ENCODE measurements at regions not wholly inside any gene's neighbourhood (a gene's known extent, or its start where the extent isn't known, plus 50 kb on each side); places are given as distances from the start of the nearest gene placed in this dataset.

GRCh38 chr1:218494449-218494852 is 149.3 kb downstream of the TGFB2 start:
- H3K4me1 ChIP-seq (ENCODE audit: control insufficient read depth in 3 of 3, insufficient read depth in 3 of 3, low read length in 3 of 3): peaks cover 5 to 7% (median 7%) of the 10 kb centered on the region in 3 donors
- no peak overlapping the region for H3K27ac ChIP-seq (ENCODE audit: low read depth, low read length)
- no peak overlapping the region for H3K4me3 ChIP-seq (ENCODE audit: low read length in 3 of 3)
- H3K9ac ChIP-seq (ENCODE audit: low read depth in 1 of 3, low read length in 3 of 3): no peak overlapping the region
- H3K27me3 ChIP-seq (ENCODE audit: control insufficient read depth in 3 of 3, insufficient read depth in 3 of 3, low read length in 3 of 3): no peaks in the 10 kb centered on the region
- no peaks in the 10 kb centered on the region for H3K36me3 ChIP-seq (ENCODE audit: control insufficient read depth in 3 of 3, insufficient read depth in 3 of 3, low read length in 3 of 3)
- no peaks in the 10 kb centered on the region for H3K9me3 ChIP-seq (ENCODE audit: control insufficient read depth in 3 of 3, low read length in 3 of 3)

- H3K9ac ChIP-seq (ENCODE audit: low read depth in 1 of 3, low read length in 3 of 3): no peak overlapping the region
- no peak overlapping the region for H3K27ac ChIP-seq (ENCODE audit: low read depth, low read length)
- H3K27me3 ChIP-seq (ENCODE audit: control insufficient read depth in 3 of 3, insufficient read depth in 3 of 3, low read length in 3 of 3): no peaks in the 10 kb centered on the region
- H3K4me3 ChIP-seq (ENCODE audit: low read length in 3 of 3): no peak overlapping the region
- peaks cover 6 to 9% (median 8%) of the 10 kb centered on the region in 3 donors for H3K4me1 ChIP-seq (ENCODE audit: control insufficient read depth in 3 of 3, insufficient read depth in 3 of 3, low read length in 3 of 3)
- H3K9me3 ChIP-seq (ENCODE audit: control insufficient read depth in 3 of 3, low read length in 3 of 3): no peaks in the 10 kb centered on the region
- no peaks in the 10 kb centered on the region for H3K36me3 ChIP-seq (ENCODE audit: control insufficient read depth in 3 of 3, insufficient read depth in 3 of 3, low read length in 3 of 3)
Measured at GRCh38 chr1:218495931-218496330, 150.8 kb downstream of the TGFB2 start.

- H3K27me3 ChIP-seq (ENCODE audit: control insufficient read depth in 3 of 3, insufficient read depth in 3 of 3, low read length in 3 of 3): no peaks in the 10 kb centered on the region
- H3K36me3 ChIP-seq (ENCODE audit: control insufficient read depth in 3 of 3, insufficient read depth in 3 of 3, low read length in 3 of 3): no peaks in the 10 kb centered on the region
- H3K4me3 ChIP-seq (ENCODE audit: low read length in 3 of 3): no peak overlapping the region
- no peaks in the 10 kb centered on the region for H3K9me3 ChIP-seq (ENCODE audit: control insufficient read depth in 3 of 3, low read length in 3 of 3)
- no peak overlapping the region for H3K27ac ChIP-seq (ENCODE audit: low read depth, low read length)
- H3K9ac ChIP-seq (ENCODE audit: low read depth in 1 of 3, low read length in 3 of 3): no peak overlapping the region
- H3K4me1 ChIP-seq (ENCODE audit: control insufficient read depth in 3 of 3, insufficient read depth in 3 of 3, low read length in 3 of 3): peaks cover 8 to 12% (median 10%) of the 10 kb centered on the region in 3 donors
Measured at GRCh38 chr1:218496561-218496960, 151.4 kb downstream of the TGFB2 start.

GRCh38 chr1:218498056-218498938 is 153.2 kb downstream of the TGFB2 start:
- Histone ChIP-seq H3K27me3 (ENCODE audit: control insufficient read depth in 3 of 3, insufficient read depth in 3 of 3, low read length in 3 of 3) (no peaks in the 10 kb centered on the region), H3K36me3 (ENCODE audit: control insufficient read depth in 3 of 3, insufficient read depth in 3 of 3, low read length in 3 of 3) (no peaks in the 10 kb centered on the region), H3K27ac (ENCODE audit: low read depth, low read length) (peak overlapping the region; percentile 43), H3K9ac (ENCODE audit: low read depth in 1 of 3, low read length in 3 of 3) (peak overlapping the region; percentile 2 to 64 (median 14)), H3K9me3 (ENCODE audit: control insufficient read depth in 3 of 3, low read length in 3 of 3) (no peaks in the 10 kb centered on the region), H3K4me1 (ENCODE audit: control insufficient read depth in 3 of 3, insufficient read depth in 3 of 3, low read length in 3 of 3) (peaks cover 8 to 12% (median 10%) of the 10 kb centered on the region in 3 donors), H3K4me3 (ENCODE audit: low read length in 3 of 3) (peak overlapping the region; percentile 24 to 61 (median 24))

- Histone ChIP-seq H3K27ac (ENCODE audit: low read depth, low read length) (peak overlapping the region; percentile 43), H3K27me3 (ENCODE audit: control insufficient read depth in 3 of 3, insufficient read depth in 3 of 3, low read length in 3 of 3) (no peaks in the 10 kb centered on the region), H3K36me3 (ENCODE audit: control insufficient read depth in 3 of 3, insufficient read depth in 3 of 3, low read length in 3 of 3) (no peaks in the 10 kb centered on the region), H3K4me3 (ENCODE audit: low read length in 3 of 3) (peak overlapping the region; percentile 24 to 61 (median 24)), H3K9me3 (ENCODE audit: control insufficient read depth in 3 of 3, low read length in 3 of 3) (no peaks in the 10 kb centered on the region), H3K4me1 (ENCODE audit: control insufficient read depth in 3 of 3, insufficient read depth in 3 of 3, low read length in 3 of 3) (peaks cover 8 to 12% (median 10%) of the 10 kb centered on the region in 3 donors), H3K9ac (ENCODE audit: low read depth in 1 of 3, low read length in 3 of 3) (peak overlapping the region; percentile 7 to 64 (median 14))
Measured at GRCh38 chr1:218499011-218499691, 154.0 kb downstream of the TGFB2 start.

- Histone ChIP-seq H3K4me3 (ENCODE audit: low read length in 3 of 3) (no peak overlapping the region), H3K27ac (ENCODE audit: low read depth, low read length) (no peak overlapping the region), H3K27me3 (ENCODE audit: control insufficient read depth in 3 of 3, insufficient read depth in 3 of 3, low read length in 3 of 3) (no peaks in the 10 kb centered on the region), H3K4me1 (ENCODE audit: control insufficient read depth in 3 of 3, insufficient read depth in 3 of 3, low read length in 3 of 3) (peaks cover 6 to 12% (median 10%) of the 10 kb centered on the region in 3 donors), H3K36me3 (ENCODE audit: control insufficient read depth in 3 of 3, insufficient read depth in 3 of 3, low read length in 3 of 3) (no peaks in the 10 kb centered on the region), H3K9me3 (ENCODE audit: control insufficient read depth in 3 of 3, low read length in 3 of 3) (no peaks in the 10 kb centered on the region), H3K9ac (ENCODE audit: low read depth in 1 of 3, low read length in 3 of 3) (no peak overlapping the region)
Measured at GRCh38 chr1:218499911-218500310, 154.8 kb downstream of the TGFB2 start.

- H3K9ac ChIP-seq (ENCODE audit: low read depth in 1 of 3, low read length in 3 of 3): no peak overlapping the region
- no peak overlapping the region for H3K27ac ChIP-seq (ENCODE audit: low read depth, low read length)
- no peak overlapping the region for H3K4me3 ChIP-seq (ENCODE audit: low read length in 3 of 3)
- H3K4me1 ChIP-seq (ENCODE audit: control insufficient read depth in 3 of 3, insufficient read depth in 3 of 3, low read length in 3 of 3): peaks cover 6 to 12% (median 10%) of the 10 kb centered on the region in 3 donors
- H3K9me3 ChIP-seq (ENCODE audit: control insufficient read depth in 3 of 3, low read length in 3 of 3): no peaks in the 10 kb centered on the region
- no peaks in the 10 kb centered on the region for H3K27me3 ChIP-seq (ENCODE audit: control insufficient read depth in 3 of 3, insufficient read depth in 3 of 3, low read length in 3 of 3)
- no peaks in the 10 kb centered on the region for H3K36me3 ChIP-seq (ENCODE audit: control insufficient read depth in 3 of 3, insufficient read depth in 3 of 3, low read length in 3 of 3)
Measured at GRCh38 chr1:218501161-218501560, 156.0 kb downstream of the TGFB2 start.

GRCh38 chr1:218502383-218502782 is 157.2 kb downstream of the TGFB2 start:
- Histone ChIP-seq H3K4me1 (ENCODE audit: control insufficient read depth in 3 of 3, insufficient read depth in 3 of 3, low read length in 3 of 3) (peaks cover 6 to 12% (median 10%) of the 10 kb centered on the region in 3 donors), H3K36me3 (ENCODE audit: control insufficient read depth in 3 of 3, insufficient read depth in 3 of 3, low read length in 3 of 3) (no peaks in the 10 kb centered on the region), H3K4me3 (ENCODE audit: low read length in 3 of 3) (no peak overlapping the region), H3K9ac (ENCODE audit: low read depth in 1 of 3, low read length in 3 of 3) (no peak overlapping the region), H3K9me3 (ENCODE audit: control insufficient read depth in 3 of 3, low read length in 3 of 3) (peaks cover 0 to under 1% (median 0%) of the 10 kb centered on the region in 3 donors), H3K27ac (ENCODE audit: low read depth, low read length) (no peak overlapping the region), H3K27me3 (ENCODE audit: control insufficient read depth in 3 of 3, insufficient read depth in 3 of 3, low read length in 3 of 3) (no peaks in the 10 kb centered on the region)

- no peaks in the 10 kb centered on the region for H3K36me3 ChIP-seq (ENCODE audit: control insufficient read depth in 3 of 3, insufficient read depth in 3 of 3, low read length in 3 of 3)
- no peak overlapping the region for H3K27ac ChIP-seq (ENCODE audit: low read depth, low read length)
- no peak overlapping the region for H3K9ac ChIP-seq (ENCODE audit: low read depth in 1 of 3, low read length in 3 of 3)
- H3K9me3 ChIP-seq (ENCODE audit: control insufficient read depth in 3 of 3, low read length in 3 of 3): peaks cover 0 to 3% (median 0%) of the 10 kb centered on the region in 3 donors
- no peak overlapping the region for H3K4me3 ChIP-seq (ENCODE audit: low read length in 3 of 3)
- no peaks in the 10 kb centered on the region for H3K27me3 ChIP-seq (ENCODE audit: control insufficient read depth in 3 of 3, insufficient read depth in 3 of 3, low read length in 3 of 3)
- peaks cover 6 to 10% (median 9%) of the 10 kb centered on the region in 3 donors for H3K4me1 ChIP-seq (ENCODE audit: control insufficient read depth in 3 of 3, insufficient read depth in 3 of 3, low read length in 3 of 3)
Measured at GRCh38 chr1:218503102-218503501, 158.0 kb downstream of the TGFB2 start.

Data from skeletal muscle tissue (tissue), 3 donors.